H1 (cell line): ENCODE measurements at regions not wholly inside any gene's neighbourhood (a gene's known extent, or its start where the extent isn't known, plus 50 kb on each side); places are given as distances from the start of the nearest gene placed in this dataset.

Experiments used
- CTCF ChIA-PET: fragments of 300-600 bp; sonication (Branson Sonifier 250); formaldehyde crosslinking; loops from one replicate; lab custom pipeline; 2021; ENCODE audit not compliant: partially characterized antibody; lab: Charles Lee
- POLR2A ChIA-PET: fragments of 300-600 bp; sonication (Branson Sonifier 250); formaldehyde crosslinking; loops from one replicate; lab custom pipeline; 2021; ENCODE audit warnings: inconsistent platforms; ENCODE audit not compliant: partially characterized antibody; lab: Charles Lee
- DNase-seq, 2 experiments: peaks; one replicate each; pipeline versions ENCODE4 v3.0.0 to v3.0.0-alpha.2; 2010 to 2022; ENCODE audit warnings: low spot score in 2 of 2, low read depth in 1 of 2, mixed read lengths in 1 of 2
- FAIRE-seq: peaks from 2 replicates; lab custom pipeline; 2011; peaks lifted over from hg19 to GRCh38; lab: Jason Lieb, UNC
- H2AFZ ChIP-seq: 2 replicates; pipeline ENCODE4 v1.8.1; 2012; ENCODE audit warnings: low read length, inconsistent platforms
- H2AK5ac ChIP-seq: 2 replicates; pipeline ENCODE4 v1.6.1; 2013; ENCODE audit warnings: low read depth, low read length
- H2BK120ac ChIP-seq: replicated peaks from 2 replicates; pipeline ENCODE3; 2013; ENCODE audit warnings: low read depth, low read length, inconsistent platforms
- H2BK12ac ChIP-seq: 2 replicates; pipeline ENCODE4 v1.6.1; 2013; ENCODE audit warnings: low read depth, low read length
- H2BK15ac ChIP-seq: 2 replicates; pipeline ENCODE4 v1.6.1; 2013; ENCODE audit warnings: low read length
- H2BK20ac ChIP-seq: 2 replicates; pipeline ENCODE4 v1.6.1; 2013; ENCODE audit warnings: low read length
- H2BK5ac ChIP-seq: 2 replicates; pipeline ENCODE4 v1.6.1; 2013; ENCODE audit warnings: low read depth, low read length
- H3K14ac ChIP-seq: 2 replicates; pipeline ENCODE4 v1.6.1; 2013; ENCODE audit warnings: inconsistent platforms; ENCODE audit not compliant: insufficient read length
- H3K18ac ChIP-seq: 2 replicates; pipeline ENCODE4 v1.6.1; 2013; ENCODE audit warnings: low read length; ENCODE audit errors: extremely low read depth
- H3K23ac ChIP-seq: 2 replicates; pipeline ENCODE4 v1.6.1; 2013; ENCODE audit warnings: inconsistent platforms; ENCODE audit not compliant: insufficient read length
- H3K23me2 ChIP-seq: 2 replicates; pipeline ENCODE4 v1.6.1; 2013; ENCODE audit warnings: low read depth, low read length
- H3K27ac ChIP-seq: 2 replicates; pipeline ENCODE4 v1.6.1; 2011; ENCODE audit warnings: low read depth, low read length, inconsistent platforms
- H3K27me3 ChIP-seq, 4 experiments: replicated peaks in 1 of 4; 1 replicate in 1 of 4; 2 replicates in 3 of 4; pipeline versions ENCODE4 v1.6.1 to v1.8.1; 2011 to 2013; ENCODE audit warnings: low read length in 3 of 4, mild to moderate bottlenecking in 3 of 4, inconsistent platforms in 2 of 4, mixed read lengths in 2 of 4, moderate library complexity in 1 of 4; ENCODE audit not compliant: control insufficient read depth in 3 of 4, insufficient read depth in 3 of 4; ENCODE audit errors: extremely low read depth in 1 of 4
- H3K36me3 ChIP-seq, 4 experiments: 2 replicates each; pipeline versions ENCODE4 v1.6.1 to v1.8.1; 2011 to 2013; ENCODE audit warnings: mild to moderate bottlenecking in 4 of 4, low read length in 3 of 4, moderate library complexity in 2 of 4, control low read depth in 1 of 4, inconsistent platforms in 1 of 4; ENCODE audit not compliant: insufficient read depth in 4 of 4, control insufficient read depth in 2 of 4
- H3K4ac ChIP-seq: replicated peaks from 2 replicates; pipeline ENCODE3; 2013; ENCODE audit warnings: low read length, low read depth, mixed read lengths, inconsistent platforms; ENCODE audit not compliant: insufficient read length
- H3K4me1 ChIP-seq, 4 experiments: replicated peaks in 1 of 4; 1 replicate in 1 of 4; 2 replicates in 3 of 4; pipeline versions ENCODE4 v1.6.1 to v1.8.1; 2011 to 2013; ENCODE audit warnings: low read length in 3 of 4, inconsistent platforms in 2 of 4, mixed read lengths in 1 of 4; ENCODE audit not compliant: insufficient read depth in 4 of 4, control insufficient read depth in 3 of 4
- H3K4me2 ChIP-seq, 2 experiments: 2 replicates each; pipeline versions ENCODE4 v1.6.1 to v1.8.1; 2011 to 2013; ENCODE audit warnings: low read depth in 2 of 2, low read length in 2 of 2, control low read depth in 1 of 2, inconsistent platforms in 1 of 2, mild to moderate bottlenecking in 1 of 2; ENCODE audit not compliant: insufficient read depth in 1 of 2
- H3K4me3 ChIP-seq, 4 experiments: fragments of 200-600, 300-600 bp in 1 of 4; sonication (generic), shearing (Covaris generic), sonication (Bioruptor Twin) in 1 of 4; 2 replicates each; pipeline versions ENCODE4 v1.5.1 to v1.8.1; 2011 to 2016; ENCODE audit warnings: low read length in 4 of 4, low read depth in 3 of 4, control low read depth in 2 of 4, inconsistent platforms in 2 of 4, mild to moderate bottlenecking in 2 of 4, mixed read lengths in 1 of 4, moderate library complexity in 1 of 4; ENCODE audit not compliant: insufficient read depth in 2 of 4; ENCODE audit errors: extremely low read depth in 1 of 4
- H3K56ac ChIP-seq: replicated peaks from 2 replicates; pipeline ENCODE3; 2013; ENCODE audit warnings: low read depth, mild to moderate bottlenecking, mixed read lengths, low read length, inconsistent platforms; ENCODE audit not compliant: insufficient read length
- H3K79me1 ChIP-seq: 2 replicates; pipeline ENCODE4 v1.6.1; 2013; ENCODE audit warnings: low read depth, low read length, control low read depth
- H3K79me2 ChIP-seq, 2 experiments: 2 replicates each; pipeline versions ENCODE4 v1.6.1 to v1.8.1; 2012 to 2013; ENCODE audit warnings: low read length in 2 of 2, mild to moderate bottlenecking in 2 of 2, inconsistent platforms in 1 of 2; ENCODE audit not compliant: insufficient read depth in 2 of 2, control insufficient read depth in 1 of 2
- H3K9ac ChIP-seq, 4 experiments: replicated peaks in 1 of 4; 1 replicate in 1 of 4; 2 replicates in 3 of 4; pipeline versions ENCODE4 v1.6.1 to v1.8.1; 2011 to 2013; ENCODE audit warnings: low read depth in 3 of 4, low read length in 3 of 4, control low read depth in 2 of 4, mild to moderate bottlenecking in 2 of 4, moderate library complexity in 2 of 4, inconsistent platforms in 1 of 4; ENCODE audit errors: extremely low read depth in 1 of 4
- H3K9me3 ChIP-seq, 2 experiments: 2 replicates each; pipeline versions ENCODE4 v1.6.1 to v1.8.1; 2012 to 2013; ENCODE audit warnings: mild to moderate bottlenecking in 2 of 2, moderate library complexity in 2 of 2, control low read depth in 1 of 2, inconsistent platforms in 1 of 2, low read depth in 1 of 2, low read length in 1 of 2, mixed read lengths in 1 of 2; ENCODE audit not compliant: insufficient read depth in 2 of 2
- H4K20me1 ChIP-seq, 2 experiments: replicated peaks in 1 of 2; 2 replicates each; pipeline versions ENCODE3 to v1.8.1; 2011 to 2013; ENCODE audit warnings: inconsistent platforms in 2 of 2, low read length in 2 of 2, mild to moderate bottlenecking in 1 of 2; ENCODE audit not compliant: insufficient read depth in 2 of 2, control insufficient read depth in 1 of 2
- H4K5ac ChIP-seq: 2 replicates; pipeline ENCODE4 v1.6.1; 2013; ENCODE audit warnings: low read length, low read depth, mixed read lengths, inconsistent platforms; ENCODE audit not compliant: insufficient read length
- H4K8ac ChIP-seq: 2 replicates; pipeline ENCODE4 v1.8.0; 2013; ENCODE audit warnings: mild to moderate bottlenecking, moderate library complexity, low read length, inconsistent platforms; ENCODE audit not compliant: insufficient read depth; ENCODE audit errors: extremely low read depth
- H4K91ac ChIP-seq: replicated peaks from 2 replicates; pipeline ENCODE3; 2013; ENCODE audit warnings: low read length, mixed read lengths, inconsistent platforms; ENCODE audit not compliant: insufficient read length
- CBX5 ChIP-seq: fragments of 300-800, 300-1000 bp; sonication (generic); IDR thresholded peaks from 2 replicates; pipeline ENCODE4 v1.7.1; 2016; ENCODE audit warnings: antibody characterized with exemption, low read length, low read depth
- CEBPB ChIP-seq: IDR thresholded peaks from 2 replicates; pipeline ENCODE4 v1.6.1; 2012; ENCODE audit warnings: low read depth, low read length
- CTCF ChIP-seq, 3 experiments: IDR thresholded peaks; 1 replicate in 2 of 3; 2 replicates in 1 of 3; pipeline versions ENCODE4 v1.5.1 to v1.6.1; 2011; ENCODE audit warnings: low read length in 3 of 3, mild to moderate bottlenecking in 3 of 3, inconsistent platforms in 2 of 3, low read depth in 1 of 3, moderate library complexity in 1 of 3; ENCODE audit not compliant: insufficient read depth in 1 of 3; ENCODE audit errors: control extremely low read depth in 1 of 3
- GABPA ChIP-seq: IDR thresholded peaks from 2 replicates; pipeline ENCODE4 v1.6.1; 2011; ENCODE audit warnings: mild to moderate bottlenecking, low read length, moderate library complexity, borderline replicate concordance; ENCODE audit not compliant: insufficient read depth
- KDM5A ChIP-seq: fragments of 200-600 bp; IDR thresholded peaks from 2 replicates; pipeline ENCODE4 v1.7.1; 2012; ENCODE audit warnings: mild to moderate bottlenecking, low read length, inconsistent platforms, mixed read lengths
- MAX ChIP-seq: IDR thresholded peaks from 2 replicates; pipeline ENCODE4 v1.6.1; 2012; ENCODE audit warnings: inconsistent platforms
- RFX5 ChIP-seq: IDR thresholded peaks from 2 replicates; pipeline ENCODE4 v1.6.1; 2011; ENCODE audit warnings: low read depth, low read length, improper control_type of control experiment, borderline replicate concordance
- SAP30 ChIP-seq: fragments of 300-600 bp; sonication (generic); IDR thresholded peaks from 2 replicates; pipeline ENCODE4 v1.7.1; 2012; ENCODE audit warnings: low read length, moderate library complexity, mild to moderate bottlenecking, inconsistent platforms; ENCODE audit not compliant: insufficient read depth, insufficient replicate concordance
- SIRT6 ChIP-seq: IDR thresholded peaks from one replicate; pipeline ENCODE4 v1.7.1; 2012; ENCODE audit warnings: low read length, inconsistent platforms
- SRF ChIP-seq: IDR thresholded peaks from 2 replicates; pipeline ENCODE4 v1.6.1; 2011; ENCODE audit warnings: mild to moderate bottlenecking, low read depth, low read length, moderate library complexity
- YY1 ChIP-seq: IDR thresholded peaks from 2 replicates; pipeline ENCODE4 v1.6.1; 2011; ENCODE audit warnings: low read depth, mild to moderate bottlenecking, low read length
- WGBS, 2 experiments: shearing (Covaris generic) in 1 of 2; methylation state at CpG; one replicate each; pipeline versions ENCODE4 v1.1.6 to v1.1.7; 2013 to 2015; ENCODE audit warnings: low lambda C conversion rate in 2 of 2, mixed read lengths in 2 of 2, inconsistent platforms in 1 of 2, low coverage in 1 of 2, missing lambda C conversion rate in 1 of 2; ENCODE audit not compliant: insufficient replicate concordance in 2 of 2, insufficient coverage in 1 of 2, insufficient read length in 1 of 2; ENCODE audit errors: extremely low coverage in 1 of 2, missing lambda C conversion rate in 1 of 2; 5-methylcytosine and 5-hydroxymethylcytosine counted together

GRCh38 chr18:53944721-53945120, 279.7 kb downstream of the MBD2 start:
- ChIA-PET POLR2A (no interaction called here), CTCF (interaction anchor here (1.0 kb wide), 1 partner anchor 10 kb away, joined by 3 read pairs; no protein-coding TSS in a partner anchor)
- Histone ChIP-seq H3K18ac (no peak overlapping the region), H3K9ac (no peak overlapping the region; a peak in 1 of 7 replicates), H4K5ac (no peak overlapping the region), H3K27ac (no peak overlapping the region), H2BK20ac (no peak overlapping the region), H3K9me3 (peaks cover 20 to 37% of the 10 kb centered on the region in 2 experiments), H3K27me3 (no peaks in the 10 kb centered on the region), H3K14ac (no peak overlapping the region), H4K91ac (no peak overlapping the region), H3K4me1 (peaks cover 0 to 2% (median 0%) of the 10 kb centered on the region in 4 experiments; a peak in 1 of 7 replicates), H3K23ac (no peak overlapping the region), H2AK5ac (0 out of 2 replicates have a peak overlapping the region, but pooled peaks have one; percentile 40), H2BK5ac (no peak overlapping the region), H2BK15ac (no peak overlapping the region), H3K56ac (no peak overlapping the region), H4K8ac (no peak overlapping the region), H3K4me2 (no peak overlapping the region), H3K79me1 (no peaks in the 10 kb centered on the region), H3K36me3 (peaks cover 0 to 4% (median 0%) of the 10 kb centered on the region in 4 experiments; a peak in 1 of 8 replicates), H3K4me3 (no peak overlapping the region), H4K20me1 (no peaks in the 10 kb centered on the region), H2AFZ (no peak overlapping the region), H2BK12ac (no peak overlapping the region), H3K4ac (no peak overlapping the region), H2BK120ac (no peak overlapping the region), H3K23me2 (no peaks in the 10 kb centered on the region), H3K79me2 (no peaks in the 10 kb centered on the region)
- FAIRE-seq (no peak), DNase-seq (peak in 1 of 2 experiments; percentile 63)
- TF ChIP-seq CBX5 (peak; percentile 98), CEBPB (0 out of 2 replicates have a peak, but pooled peaks have one; percentile 19), YY1 (no peak), GABPA (no peak), SIRT6 (no peak), SAP30 (no peak), CTCF (IDR thresholded peaks at IDR 0.05; ENCODE audit: control extremely low read depth in 1 of 3, insufficient read depth in 1 of 3, low read depth in 1 of 3, low read length in 3 of 3) (no peak), KDM5A (no peak), MAX (peak; percentile 44; the same call in 1 of the 2 replicates), RFX5 (no peak), SRF (no peak)
- 93% methylated on average over 4 of the region's 4 CpGs; no CpG with 5 or more reads in 1 of the 2 experiments for WGBS, 2 experiments
